Endodermal cell (in vitro differentiated cells): ENCODE measurements at regions not wholly inside any gene's neighbourhood (a gene's known extent, or its start where the extent isn't known, plus 50 kb on each side); places are given as distances from the start of the nearest gene placed in this dataset.

Experiments used
- DNase-seq: peaks from one replicate; pipeline ENCODE4 v3.0.0-alpha.2; 2017
- H3K27ac ChIP-seq: 2 replicates; pipeline ENCODE4 v1.5.1; 2013; ENCODE audit warnings: mild to moderate bottlenecking, low read depth, low read length, moderate library complexity
- H3K27me3 ChIP-seq: 2 replicates; pipeline ENCODE4 v1.6.1; 2013; ENCODE audit warnings: mild to moderate bottlenecking, low read length, moderate library complexity; ENCODE audit not compliant: insufficient read depth, control insufficient read depth, poor library complexity, severe bottlenecking
- H3K36me3 ChIP-seq: 2 replicates; pipeline ENCODE4 v1.7.0; 2013; ENCODE audit warnings: mild to moderate bottlenecking, low read length, moderate library complexity; ENCODE audit not compliant: control insufficient read depth, insufficient read depth
- H3K4me1 ChIP-seq: one replicate; pipeline ENCODE4 v1.7.0; 2013; ENCODE audit warnings: low read length; ENCODE audit not compliant: control insufficient read depth, insufficient read depth
- H3K4me3 ChIP-seq: 2 replicates; pipeline ENCODE4 v1.5.1; 2013; ENCODE audit warnings: mild to moderate bottlenecking, low read length, moderate library complexity
- H3K9ac ChIP-seq: 2 replicates; pipeline ENCODE4 v1.6.1; 2013; ENCODE audit warnings: mild to moderate bottlenecking, low read length, moderate library complexity; ENCODE audit not compliant: poor library complexity, severe bottlenecking; ENCODE audit errors: extremely low read depth
- H3K9me3 ChIP-seq: 2 replicates; pipeline ENCODE4 v1.6.1; 2013; ENCODE audit warnings: mild to moderate bottlenecking, low read length, moderate library complexity; ENCODE audit not compliant: control insufficient read depth
- H3K27ac Mint-ChIP-seq: 2 replicates; pipeline ENCODE4 v1.8.0; 2020; ENCODE audit warnings: mixed read lengths
- H3K27me3 Mint-ChIP-seq: 2 replicates; pipeline ENCODE4 v1.8.0; 2021; ENCODE audit warnings: mild to moderate bottlenecking, mixed read lengths; ENCODE audit not compliant: insufficient read depth
- H3K36me3 Mint-ChIP-seq: 2 replicates; pipeline ENCODE4 v1.8.0; 2020; ENCODE audit warnings: low read depth, mixed read lengths
- H3K4me1 Mint-ChIP-seq: 2 replicates; pipeline ENCODE4 v1.8.0; 2020; ENCODE audit warnings: mixed read lengths
- H3K4me3 Mint-ChIP-seq: 2 replicates; pipeline ENCODE4 v1.8.0; 2020; ENCODE audit warnings: mild to moderate bottlenecking, moderate library complexity, mixed read lengths
- H3K9me3 Mint-ChIP-seq: 2 replicates; pipeline ENCODE4 v1.8.0; 2020; ENCODE audit warnings: mild to moderate bottlenecking, mixed read lengths
- WGBS, 2 experiments: methylation state at CpG; one replicate each; pipeline versions ENCODE4 v1.1.5 to v1.1.7; 2013; ENCODE audit warnings: missing lambda C conversion rate in 2 of 2, mixed read lengths in 1 of 2; ENCODE audit not compliant: insufficient coverage in 1 of 2, insufficient read length in 1 of 2; 5-methylcytosine and 5-hydroxymethylcytosine counted together
- TF ChIP-seq, protein P1 (sequence below): fragments of 200-600 bp; sonication (generic); conservative IDR thresholded peaks from 2 replicates; pipeline ENCODE4 v1.5.0; 2021; ENCODE audit warnings: antibody characterized with exemption, mild to moderate bottlenecking

DNA sequence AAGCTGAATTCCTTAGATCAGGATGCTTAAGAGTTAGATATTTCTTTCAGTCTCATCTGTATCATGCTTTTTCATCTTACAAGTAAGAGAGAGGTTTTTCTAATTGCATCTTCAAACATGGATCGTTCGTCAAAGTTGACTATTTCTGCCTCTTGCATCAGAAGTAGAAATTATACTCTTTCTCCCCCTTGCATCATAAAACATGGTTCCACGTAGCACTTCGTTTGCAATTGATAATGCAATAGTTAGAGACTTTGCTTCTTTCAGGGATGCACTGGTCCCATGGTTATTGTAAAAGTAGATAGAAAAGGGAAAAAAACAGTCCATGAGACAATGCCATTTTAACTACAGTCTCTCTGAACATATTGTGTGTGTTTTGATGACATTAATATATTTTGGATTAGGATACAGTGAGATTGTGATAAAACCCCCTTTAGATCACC lies 75.1 kb upstream of the PARD3B start:
- Mint-ChIP-seq H3K9me3 (no peaks in the 10 kb centered on the region), H3K36me3 (no peaks in the 10 kb centered on the region), H3K27ac (no peak overlapping the region), H3K4me3 (no peak overlapping the region), H3K4me1 (no peaks in the 10 kb centered on the region), H3K27me3 (no peaks in the 10 kb centered on the region)
- H3K9me3 ChIP-seq, result no peaks in the 10 kb centered on the region
- H3K4me3 ChIP-seq, result no peak overlapping the region
- 88% methylated on average over 4 of the region's 4 CpGs; no CpG with 5 or more reads in 1 of the 2 experiments for WGBS, 2 experiments
- H3K4me1 ChIP-seq, result no peaks in the 10 kb centered on the region
- DNase-seq, result no peak
- no peak overlapping the region for H3K27ac ChIP-seq
- TF ChIP-seq, protein P1, sequence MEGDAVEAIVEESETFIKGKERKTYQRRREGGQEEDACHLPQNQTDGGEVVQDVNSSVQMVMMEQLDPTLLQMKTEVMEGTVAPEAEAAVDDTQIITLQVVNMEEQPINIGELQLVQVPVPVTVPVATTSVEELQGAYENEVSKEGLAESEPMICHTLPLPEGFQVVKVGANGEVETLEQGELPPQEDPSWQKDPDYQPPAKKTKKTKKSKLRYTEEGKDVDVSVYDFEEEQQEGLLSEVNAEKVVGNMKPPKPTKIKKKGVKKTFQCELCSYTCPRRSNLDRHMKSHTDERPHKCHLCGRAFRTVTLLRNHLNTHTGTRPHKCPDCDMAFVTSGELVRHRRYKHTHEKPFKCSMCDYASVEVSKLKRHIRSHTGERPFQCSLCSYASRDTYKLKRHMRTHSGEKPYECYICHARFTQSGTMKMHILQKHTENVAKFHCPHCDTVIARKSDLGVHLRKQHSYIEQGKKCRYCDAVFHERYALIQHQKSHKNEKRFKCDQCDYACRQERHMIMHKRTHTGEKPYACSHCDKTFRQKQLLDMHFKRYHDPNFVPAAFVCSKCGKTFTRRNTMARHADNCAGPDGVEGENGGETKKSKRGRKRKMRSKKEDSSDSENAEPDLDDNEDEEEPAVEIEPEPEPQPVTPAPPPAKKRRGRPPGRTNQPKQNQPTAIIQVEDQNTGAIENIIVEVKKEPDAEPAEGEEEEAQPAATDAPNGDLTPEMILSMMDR, result no peak
- H3K27me3 ChIP-seq, result no peaks in the 10 kb centered on the region
- H3K36me3 ChIP-seq, result no peaks in the 10 kb centered on the region
- no peak overlapping the region for H3K9ac ChIP-seq

DNA sequence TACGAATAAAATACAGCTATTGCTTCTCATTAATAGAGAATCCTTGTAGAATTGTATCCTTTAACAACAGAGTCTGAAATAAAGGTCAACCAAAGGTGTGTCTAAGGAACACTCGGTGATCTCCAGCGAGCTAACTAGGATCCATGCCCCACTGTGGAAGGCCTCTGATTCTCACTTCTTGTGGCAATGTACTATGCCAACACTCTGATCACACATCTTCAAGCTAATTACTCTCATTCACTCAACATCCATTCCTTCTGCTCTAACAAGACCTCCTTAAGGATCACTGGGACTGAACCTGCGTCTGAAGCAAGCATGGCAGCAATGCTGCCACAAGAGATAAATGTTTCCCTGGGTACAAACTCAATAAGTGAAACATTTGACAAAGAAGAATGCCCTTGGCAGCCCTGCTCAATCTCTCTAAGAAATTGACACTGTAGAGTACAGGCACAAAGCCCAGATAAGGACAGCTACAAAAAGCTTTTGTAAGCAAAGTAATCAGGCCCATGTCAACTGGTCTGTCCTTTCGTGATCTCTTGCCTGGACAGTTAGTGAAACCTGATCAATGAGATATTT lies 74.6 kb upstream of the PARD3B start:
- H3K36me3 Mint-ChIP-seq, result no peaks in the 10 kb centered on the region
- no peak overlapping the region for H3K27ac ChIP-seq

DNA sequence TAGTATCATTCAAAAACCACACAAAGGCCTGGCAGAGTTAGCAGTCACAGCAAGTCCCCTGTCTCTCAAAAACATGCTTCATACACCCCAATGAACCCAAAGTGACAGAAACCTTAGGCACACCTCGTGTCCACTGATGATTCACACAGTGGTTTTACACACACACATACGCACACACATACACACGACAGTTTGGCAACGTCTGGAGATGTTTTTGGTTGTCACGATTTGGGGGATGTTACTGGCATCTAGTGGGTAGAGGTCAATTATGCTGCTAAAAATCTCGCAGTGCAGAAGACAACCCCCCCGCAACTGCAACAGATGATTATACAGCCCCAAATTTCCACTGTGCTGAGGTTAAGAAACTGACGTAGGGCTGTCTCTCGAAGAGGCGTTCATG lies 72.9 kb upstream of the PARD3B start:
- Mint-ChIP-seq H3K36me3 (no peaks in the 10 kb centered on the region), H3K27me3 (no peaks in the 10 kb centered on the region), H3K4me1 (no peaks in the 10 kb centered on the region), H3K9me3 (no peaks in the 10 kb centered on the region), H3K27ac (no peak overlapping the region), H3K4me3 (no peak overlapping the region)
- DNase-seq, result no peak
- no peak overlapping the region for H3K9ac ChIP-seq
- no peak overlapping the region for H3K4me3 ChIP-seq
- WGBS, 2 experiments, result 95% methylated on average over 10 of the region's 10 CpGs; no CpG with 5 or more reads in 1 of the 2 experiments
- TF ChIP-seq, protein P1, result no peak
- H3K4me1 ChIP-seq, result no peaks in the 10 kb centered on the region
- no peaks in the 10 kb centered on the region for H3K36me3 ChIP-seq
- H3K27ac ChIP-seq, result no peak overlapping the region
- H3K27me3 ChIP-seq, result no peaks in the 10 kb centered on the region
- no peaks in the 10 kb centered on the region for H3K9me3 ChIP-seq

More for the DNA sequence above, 74.6 kb upstream of the PARD3B start:
- no peak for DNase-seq
- H3K9me3 Mint-ChIP-seq, result no peaks in the 10 kb centered on the region
- no peaks in the 10 kb centered on the region for H3K4me1 Mint-ChIP-seq
- no peaks in the 10 kb centered on the region for H3K27me3 ChIP-seq
- WGBS, 2 experiments, result 93 to 95% methylated on average over 4 to 5 of the region's 5 CpGs
- H3K9ac ChIP-seq, result no peak overlapping the region
- no peak overlapping the region for H3K27ac Mint-ChIP-seq
- TF ChIP-seq, protein P1, result no peak
- no peaks in the 10 kb centered on the region for H3K36me3 ChIP-seq
- H3K9me3 ChIP-seq, result no peaks in the 10 kb centered on the region
- no peak overlapping the region for H3K4me3 Mint-ChIP-seq
- H3K4me3 ChIP-seq, result no peak overlapping the region
- H3K27me3 Mint-ChIP-seq, result no peaks in the 10 kb centered on the region
- H3K4me1 ChIP-seq, result no peaks in the 10 kb centered on the region
